NCI-H82 (cell line): ENCODE measurements at regions not wholly inside any gene's neighbourhood (a gene's known extent, or its start where the extent isn't known, plus 50 kb on each side); places are given as distances from the start of the nearest gene placed in this dataset.

Experiments used
- DNase-seq: peaks from one replicate; lab custom pipeline; 2025; lab: John Stamatoyannopoulos, UW

DNA sequence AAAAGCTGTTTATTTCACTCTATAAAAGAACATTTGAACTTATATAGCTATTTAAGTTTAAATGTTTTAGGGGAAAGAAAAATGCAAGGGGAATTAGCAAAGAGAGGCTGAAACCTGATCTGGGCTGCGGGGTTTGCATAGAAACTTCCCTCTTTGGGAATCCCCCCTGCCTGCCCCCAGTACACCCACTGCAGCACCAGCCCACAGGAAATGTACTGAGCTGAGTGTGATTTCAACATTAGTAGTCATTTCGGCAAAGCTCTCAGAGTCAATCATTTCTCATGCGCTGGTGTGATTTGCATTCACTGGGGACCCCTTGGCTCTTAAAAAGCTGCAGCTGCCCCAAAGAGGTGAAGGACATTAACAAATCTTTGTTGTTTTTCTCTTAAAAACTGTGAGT lies 859.4 kb downstream of the MAFB start:
- DNase-seq, result no peak

DNA sequence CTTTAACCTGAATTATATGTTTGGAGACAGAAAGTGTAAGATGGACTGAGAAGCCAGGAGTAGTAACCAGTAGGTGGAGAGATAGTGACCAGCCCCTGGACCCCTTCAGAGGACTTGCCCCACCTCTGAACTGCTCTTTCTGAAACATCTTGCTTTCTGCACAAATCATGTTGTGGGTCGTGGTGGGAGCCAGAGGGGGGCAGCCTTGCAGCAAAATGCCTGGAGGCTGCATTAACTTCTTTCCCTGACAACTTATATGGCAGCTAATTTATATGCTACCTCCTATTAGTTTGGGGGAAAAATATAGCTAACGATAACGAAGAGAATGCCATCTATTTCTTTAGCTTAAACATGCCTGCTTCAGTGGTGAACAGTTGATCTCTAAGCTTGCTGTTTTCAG lies 859.8 kb downstream of the MAFB start:
- DNase-seq, result peak; percentile 18

GRCh38 chr20:39825950-39826349 lies 863.1 kb downstream of the MAFB start:
- DNase-seq, result no peak

- DNase-seq, result no peak
Observed at GRCh38 chr20:39825524-39825923, 863.4 kb downstream of the DHX35 start.

- DNase-seq, result no peak
Observed at GRCh38 chr20:39823224-39823623, 861.1 kb downstream of the DHX35 start.

DNA sequence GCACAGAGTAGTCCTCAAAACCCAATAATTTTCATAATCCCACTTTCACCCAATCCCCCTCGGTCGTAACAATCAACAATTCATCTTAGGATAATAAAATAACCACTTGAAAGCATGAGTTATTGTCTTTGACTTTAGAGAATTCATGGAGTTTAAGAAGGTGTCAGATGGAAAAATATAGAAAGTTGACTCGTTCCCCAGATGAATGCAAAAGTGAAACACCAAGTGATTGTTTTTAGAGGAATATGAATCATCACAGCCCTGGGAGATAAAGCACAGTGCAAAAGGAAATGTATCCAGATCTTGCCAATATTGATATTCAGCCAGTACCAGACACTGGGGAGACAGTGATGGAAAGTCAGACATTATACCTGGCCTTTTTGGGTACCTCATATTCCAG lies 860.5 kb downstream of the DHX35 start:
- DNase-seq, result no peak

DNA sequence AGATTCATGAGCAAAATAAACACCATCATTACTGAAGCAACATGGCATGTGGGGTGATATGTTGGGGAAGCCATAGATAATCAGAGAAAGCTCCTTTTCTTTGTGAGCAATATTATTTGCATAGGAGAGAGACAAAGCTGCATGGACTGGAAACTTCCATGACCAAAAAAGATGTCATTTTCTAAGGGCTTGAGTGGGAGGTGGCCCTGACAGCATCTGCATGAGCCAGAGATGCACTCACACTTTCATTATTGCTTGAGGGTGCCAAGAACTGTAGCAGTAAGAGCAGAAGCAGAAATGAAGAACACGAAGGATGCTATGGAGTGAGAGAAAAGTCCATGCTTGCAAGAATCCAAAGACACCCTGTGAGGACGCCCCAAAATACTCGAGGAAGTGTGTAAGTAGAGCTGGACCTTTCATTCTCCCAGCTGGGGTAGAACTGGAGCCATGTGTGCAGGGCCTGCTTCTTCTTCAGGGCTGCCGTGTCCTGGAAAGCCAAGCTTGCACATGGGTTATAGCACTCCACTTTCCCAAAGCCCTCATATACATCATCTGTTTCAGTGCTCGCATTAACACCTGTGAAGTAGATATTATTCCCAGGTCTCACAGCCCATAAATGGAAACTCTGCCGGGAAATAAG lies 851.2 kb downstream of the DHX35 start:
- no peak for DNase-seq

GRCh38 chr20:39812116-39812515 lies 850.0 kb downstream of the DHX35 start:
- no peak for DNase-seq

DNA sequence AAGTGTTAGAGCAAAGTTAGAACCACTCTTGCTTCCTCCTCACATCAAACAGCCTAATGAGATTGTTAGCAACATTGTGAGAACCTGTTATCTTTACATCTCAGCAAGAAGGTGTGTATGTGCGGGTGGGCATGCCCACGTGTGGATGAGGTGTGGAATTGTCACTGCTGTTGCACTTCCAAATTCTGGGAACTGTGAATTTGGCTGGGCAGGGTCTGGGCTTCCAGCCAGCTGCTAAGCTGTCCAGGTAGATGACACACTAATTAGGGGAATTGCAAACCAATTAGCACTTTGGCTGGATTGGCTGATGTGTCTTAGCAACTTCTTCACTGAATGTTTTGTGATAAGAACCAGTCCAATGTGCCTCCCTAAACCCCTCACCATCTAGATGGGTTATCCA lies 848.2 kb downstream of the DHX35 start:
- no peak for DNase-seq

DNA sequence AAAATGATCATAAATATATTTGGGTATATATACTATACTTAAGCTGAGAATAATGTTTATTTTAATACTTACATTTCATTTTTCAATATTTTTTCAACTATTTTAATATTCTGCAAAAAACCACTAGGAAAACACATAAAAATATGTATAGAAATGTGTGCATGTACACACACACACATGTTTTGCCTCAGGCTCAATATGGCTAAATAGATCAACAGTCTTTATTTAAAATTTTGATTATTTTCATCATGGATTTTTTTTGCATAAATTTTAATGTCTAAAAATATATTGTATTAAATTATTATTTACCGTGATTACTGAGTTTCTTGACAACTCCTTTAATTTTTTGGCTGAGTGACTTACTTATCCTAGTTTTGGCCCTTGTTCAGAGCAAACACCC lies 846.5 kb downstream of the DHX35 start:
- DNase-seq, result no peak

DNA sequence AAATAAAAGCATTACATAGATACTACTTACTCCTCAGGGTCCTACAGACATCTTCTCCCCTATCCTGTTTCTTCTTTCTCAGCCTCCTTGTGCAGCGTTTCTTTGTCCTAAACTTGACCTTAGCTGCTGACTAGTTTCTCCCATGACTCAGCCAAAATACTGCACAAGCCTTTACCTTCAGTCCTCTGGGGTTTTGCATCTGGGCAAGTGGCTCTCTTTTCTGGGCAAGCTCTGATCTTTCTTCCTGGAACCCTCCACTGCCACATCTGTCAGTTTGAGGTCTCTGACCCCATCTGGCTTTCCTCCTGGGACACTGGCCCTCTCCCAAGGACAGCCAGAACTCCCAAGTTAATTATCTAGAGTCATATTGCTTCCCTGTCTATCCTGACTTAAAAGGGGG lies 838.4 kb downstream of the DHX35 start:
- no peak for DNase-seq

DNA sequence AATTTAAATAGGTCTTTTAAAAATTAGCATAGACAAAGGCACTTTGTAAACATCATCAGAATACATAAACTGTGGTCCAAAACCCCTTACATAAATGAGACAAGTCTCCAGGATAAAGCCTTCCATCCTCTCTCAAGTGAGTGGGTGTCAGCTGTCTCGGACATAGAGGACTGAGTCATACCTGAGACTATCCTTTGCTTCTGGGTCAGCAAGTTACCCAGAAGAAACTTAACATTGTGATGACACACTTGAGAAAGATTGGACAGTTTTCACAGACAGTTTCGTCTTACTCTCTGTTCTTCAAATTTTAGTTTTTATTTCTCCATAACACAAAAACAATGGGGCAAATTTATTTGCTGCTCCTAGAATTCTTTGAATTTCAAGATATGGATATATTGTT lies 838.0 kb downstream of the DHX35 start:
- no peak for DNase-seq

- DNase-seq, result no peak
Observed at GRCh38 chr20:39799366-39799965, 837.3 kb downstream of the DHX35 start.

- no peak for DNase-seq
Observed at GRCh38 chr20:39795401-39796272, 833.5 kb downstream of the DHX35 start.

- DNase-seq, result no peak
Observed at GRCh38 chr20:39792334-39792733, 830.2 kb downstream of the DHX35 start.

- no peak for DNase-seq
Observed at GRCh38 chr20:39789411-39789810, 827.3 kb downstream of the DHX35 start.

DNA sequence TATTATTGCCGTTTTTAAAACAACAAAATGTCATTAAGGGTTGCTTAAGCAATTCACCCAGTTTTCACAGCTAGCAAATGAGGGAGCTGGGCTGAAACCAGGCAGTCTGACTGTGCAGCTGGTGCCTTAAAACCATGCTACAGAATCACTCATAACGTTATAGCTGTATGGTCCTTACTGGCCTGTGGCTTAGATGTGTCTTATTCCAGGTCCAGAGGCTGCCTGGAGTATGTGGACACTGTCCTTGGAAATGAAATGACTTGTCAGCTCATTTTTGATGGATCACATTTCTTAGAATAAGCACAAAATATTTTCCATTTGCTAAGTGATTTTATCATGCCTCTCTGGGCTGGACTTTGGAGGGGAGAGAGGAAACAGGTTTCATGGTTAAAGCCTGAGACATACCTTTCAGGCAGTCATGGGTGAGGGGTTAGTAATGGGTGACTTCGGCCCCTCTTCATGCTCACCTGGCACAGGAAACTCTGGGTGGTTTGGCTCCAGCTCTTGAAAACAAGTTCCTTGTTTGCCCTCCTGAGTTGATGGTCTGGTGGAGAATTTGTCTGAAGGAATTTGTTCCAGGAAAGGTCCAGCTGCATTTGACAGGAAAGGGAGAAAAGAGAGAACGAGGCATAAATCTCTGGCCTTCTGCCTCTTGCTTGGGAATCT lies 823.2 kb downstream of the DHX35 start:
- no peak for DNase-seq

DNA sequence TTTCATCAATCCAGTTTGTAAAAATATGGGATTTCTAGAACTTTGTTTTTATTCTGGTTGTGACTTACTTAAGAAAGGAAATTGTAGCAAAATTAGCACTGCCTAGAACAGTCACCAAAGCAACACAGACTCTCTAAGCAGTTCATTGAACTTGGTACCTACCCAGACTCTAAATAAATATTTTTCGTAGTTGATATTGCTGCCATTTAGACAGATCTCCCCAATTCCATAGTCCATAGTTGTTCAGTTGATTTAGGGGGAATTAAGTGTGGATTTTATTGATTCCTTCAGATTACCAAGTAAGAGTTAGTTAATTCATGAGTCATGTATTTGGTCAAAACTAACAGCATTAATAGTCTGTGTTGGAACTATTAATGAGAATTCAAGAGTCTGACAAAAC lies 822.5 kb downstream of the DHX35 start:
- DNase-seq, result no peak

DNA sequence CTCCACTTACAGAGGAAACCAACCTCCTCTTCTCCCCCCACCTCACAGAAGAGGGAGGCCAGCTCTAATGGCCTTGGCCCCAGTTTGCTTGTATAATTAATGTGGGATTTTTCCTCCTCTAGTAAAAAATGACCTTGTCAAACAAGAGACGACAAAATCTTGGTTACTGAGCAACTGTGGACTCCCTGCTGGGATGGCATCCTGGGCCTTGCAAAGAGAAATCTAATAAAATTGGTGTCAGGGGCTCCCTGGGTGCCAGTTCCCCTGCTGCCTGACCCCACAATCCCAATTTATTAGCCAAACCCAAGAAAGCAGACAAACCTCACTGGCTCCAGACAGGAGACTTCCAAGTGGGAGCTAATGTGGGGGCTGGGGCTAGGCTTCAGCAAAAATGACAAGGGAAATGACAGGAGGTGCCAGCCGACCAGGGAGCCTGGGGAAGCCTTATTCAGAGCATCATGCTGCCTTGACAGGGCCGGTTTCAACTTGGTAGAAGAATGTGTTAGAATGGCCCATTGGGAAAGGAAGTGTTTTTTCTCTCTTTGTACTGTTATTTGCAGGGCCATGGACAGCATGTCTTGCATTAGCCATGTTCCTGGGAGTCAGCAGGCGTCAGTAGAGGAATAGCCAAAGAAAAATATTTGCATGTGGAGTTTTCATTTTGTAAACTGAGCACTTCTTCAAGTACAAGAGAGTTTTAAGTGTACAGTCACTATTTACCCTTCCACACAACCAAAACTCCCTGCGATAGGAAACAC lies 816.9 kb downstream of the DHX35 start:
- no peak for DNase-seq

DNA sequence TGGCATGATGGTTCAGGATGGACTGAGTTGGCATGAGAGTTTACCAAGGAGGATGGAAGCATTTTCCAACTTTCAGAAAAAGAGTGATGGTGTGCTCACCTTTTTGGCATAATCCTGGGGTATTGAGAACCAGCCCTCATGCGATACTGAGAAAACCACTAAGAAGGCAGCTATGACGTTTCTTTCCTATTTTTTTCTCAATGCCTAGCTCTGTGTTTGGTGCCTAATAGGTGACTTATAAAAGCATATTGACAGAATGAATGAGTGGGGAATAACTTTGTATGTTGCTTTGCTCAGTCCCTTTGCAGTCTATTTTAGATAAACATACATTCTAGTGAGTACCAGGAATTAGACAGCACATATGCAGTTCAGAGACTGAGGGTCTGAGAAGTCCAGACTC lies 816.3 kb downstream of the DHX35 start:
- no peak for DNase-seq

GRCh38 chr20:39777610-39778009 lies 815.5 kb downstream of the DHX35 start:
- no peak for DNase-seq

DNA sequence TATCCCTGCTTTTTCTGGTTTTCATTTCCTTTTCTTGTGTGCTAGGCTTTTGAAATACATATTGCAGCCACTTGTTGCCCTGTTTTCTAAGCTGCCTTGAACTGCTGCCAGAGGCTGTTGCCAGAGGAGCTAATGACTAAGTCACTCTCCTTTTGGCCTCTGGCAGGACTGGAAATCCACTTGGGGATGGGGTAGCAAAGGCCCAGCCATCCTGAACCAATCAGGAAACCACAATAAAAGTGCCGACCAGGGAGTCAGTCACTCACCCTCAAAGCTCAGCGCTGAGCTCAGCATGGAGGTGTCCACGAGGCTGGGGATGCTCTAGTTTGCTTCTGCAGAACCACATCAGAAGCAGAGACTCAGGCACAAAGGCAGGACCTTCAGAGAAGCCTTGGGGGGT lies 813.0 kb downstream of the DHX35 start:
- DNase-seq, result no peak
